HL-60 (cell line): ENCODE measurements at regions not wholly inside any gene's neighbourhood (a gene's known extent, or its start where the extent isn't known, plus 50 kb on each side); places are given as distances from the start of the nearest gene placed in this dataset.
A peak's percentile ranks its signal among the peaks of the same experiment; 100 is the strongest.

Experiments used
- DNase-seq, 2 experiments: peaks; one replicate each; pipeline ENCODE4 v3.0.0-alpha.2; 2010 to 2020; ENCODE audit warnings: low read depth in 1 of 2, low spot score in 1 of 2
- H3K27ac ChIP-seq: fragments of 250-450 bp; sonication (Bioruptor Pico); replicated peaks from 2 replicates; pipeline ENCODE4 v1.5.1; 2020; ENCODE audit warnings: mild to moderate bottlenecking, moderate library complexity
- H3K27me3 ChIP-seq: fragments of 250-450 bp; sonication (Bioruptor Pico); 2 replicates; pipeline ENCODE4 v1.5.1; 2021; ENCODE audit warnings: mild to moderate bottlenecking, moderate library complexity; ENCODE audit not compliant: insufficient read depth, poor library complexity, severe bottlenecking
- H3K4me3 ChIP-seq: replicated peaks from 2 replicates; pipeline ENCODE4 v1.5.1; 2011; ENCODE audit warnings: mild to moderate bottlenecking, control low read depth, low read length; ENCODE audit not compliant: insufficient read depth
- CTCF ChIP-seq: IDR thresholded peaks from one replicate; pipeline ENCODE4 v1.5.1; 2011; ENCODE audit warnings: low read length, control low read depth, inconsistent platforms; ENCODE audit not compliant: insufficient read depth
- GABPA ChIP-seq: IDR thresholded peaks from 2 replicates; pipeline ENCODE4 v1.6.1; 2012; ENCODE audit warnings: low read depth
- POLR2AphosphoS5 ChIP-seq: IDR thresholded peaks from 2 replicates; pipeline ENCODE4 v1.6.1; 2012; ENCODE audit warnings: low read depth
- REST ChIP-seq: IDR thresholded peaks from 2 replicates; pipeline ENCODE4 v1.6.1; 2012; ENCODE audit warnings: low read depth; ENCODE audit not compliant: insufficient replicate concordance
- SPI1 ChIP-seq: IDR thresholded peaks from 2 replicates; pipeline ENCODE4 v1.6.1; 2012; ENCODE audit warnings: low read depth, mild to moderate bottlenecking, borderline replicate concordance

GRCh38 chr13:107427536-107427935 is 787.8 kb downstream of the LIG4 start:
- H3K4me3 ChIP-seq = no peak overlapping the region
- no peak for DNase-seq
- no peak overlapping the region for H3K27ac ChIP-seq
- TF ChIP-seq GABPA (no peak), SPI1 (no peak), REST (no peak), CTCF (no peak), POLR2AphosphoS5 (no peak)
- no peaks in the 10 kb centered on the region for H3K27me3 ChIP-seq

- Histone ChIP-seq H3K27me3 (peaks cover 2% of the 10 kb centered on the region), H3K27ac (no peak overlapping the region), H3K4me3 (no peak overlapping the region)
- TF ChIP-seq CTCF (no peak), SPI1 (peak; percentile 19; the same call in 1 of the 2 replicates)
- no peak for DNase-seq
Observed at GRCh38 chr13:107422421-107422820, 792.9 kb downstream of the LIG4 start.

GRCh38 chr13:107421951-107422350 is 793.4 kb downstream of the LIG4 start:
- DNase-seq = no peak
- Histone ChIP-seq H3K4me3 (no peak overlapping the region), H3K27me3 (peaks cover 2% of the 10 kb centered on the region), H3K27ac (no peak overlapping the region)
- no peak for TF ChIP-seq POLR2AphosphoS5
- no peak for TF ChIP-seq GABPA
- TF ChIP-seq CTCF = no peak
- TF ChIP-seq REST = no peak
- no peak for TF ChIP-seq SPI1

GRCh38 chr13:107421028-107421427 is 794.3 kb downstream of the LIG4 start:
- no peak for DNase-seq

More at GRCh38 chr13:107421028-107421427, 794.3 kb downstream of the LIG4 start:
- Histone ChIP-seq H3K27ac (no peak overlapping the region), H3K27me3 (peaks cover 2% of the 10 kb centered on the region), H3K4me3 (no peak overlapping the region)
- TF ChIP-seq REST (no peak), CTCF (no peak), POLR2AphosphoS5 (no peak), SPI1 (no peak), GABPA (no peak)
